GM12873 (cell line): ENCODE measurements at regions not wholly inside any gene's neighbourhood (a gene's known extent, or its start where the extent isn't known, plus 50 kb on each side); places are given as distances from the start of the nearest gene placed in this dataset.

ENCODE experiments used
- TF ChIP-seq, protein P1 (sequence below): IDR thresholded peaks from 2 replicates; pipeline ENCODE4 v1.5.1; 2012; ENCODE audit warnings: low read depth, mild to moderate bottlenecking, moderate library complexity, low read length, control low read depth; ENCODE audit not compliant: insufficient read depth; ENCODE audit errors: missing control alignments

DNA sequence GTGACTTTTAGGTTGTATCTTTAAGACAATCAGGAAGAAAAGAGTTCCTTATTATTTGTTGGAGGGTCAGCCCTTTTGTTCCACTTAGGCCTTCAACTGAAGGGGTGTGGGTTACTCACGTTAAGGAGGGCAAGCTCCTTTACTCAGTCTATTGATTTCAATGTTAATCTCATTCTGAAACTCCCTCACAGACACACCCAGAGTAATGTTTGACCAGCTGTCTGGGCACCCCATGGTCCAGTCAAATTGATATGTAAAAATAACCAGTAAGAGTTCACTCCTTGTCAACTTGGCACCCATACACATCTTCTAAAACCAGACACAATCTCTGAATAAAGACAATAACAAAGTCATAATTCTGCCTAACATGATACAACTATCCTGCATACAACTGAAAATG lies 292.9 kb downstream of the KLF5 start:
- TF ChIP-seq, protein P1, sequence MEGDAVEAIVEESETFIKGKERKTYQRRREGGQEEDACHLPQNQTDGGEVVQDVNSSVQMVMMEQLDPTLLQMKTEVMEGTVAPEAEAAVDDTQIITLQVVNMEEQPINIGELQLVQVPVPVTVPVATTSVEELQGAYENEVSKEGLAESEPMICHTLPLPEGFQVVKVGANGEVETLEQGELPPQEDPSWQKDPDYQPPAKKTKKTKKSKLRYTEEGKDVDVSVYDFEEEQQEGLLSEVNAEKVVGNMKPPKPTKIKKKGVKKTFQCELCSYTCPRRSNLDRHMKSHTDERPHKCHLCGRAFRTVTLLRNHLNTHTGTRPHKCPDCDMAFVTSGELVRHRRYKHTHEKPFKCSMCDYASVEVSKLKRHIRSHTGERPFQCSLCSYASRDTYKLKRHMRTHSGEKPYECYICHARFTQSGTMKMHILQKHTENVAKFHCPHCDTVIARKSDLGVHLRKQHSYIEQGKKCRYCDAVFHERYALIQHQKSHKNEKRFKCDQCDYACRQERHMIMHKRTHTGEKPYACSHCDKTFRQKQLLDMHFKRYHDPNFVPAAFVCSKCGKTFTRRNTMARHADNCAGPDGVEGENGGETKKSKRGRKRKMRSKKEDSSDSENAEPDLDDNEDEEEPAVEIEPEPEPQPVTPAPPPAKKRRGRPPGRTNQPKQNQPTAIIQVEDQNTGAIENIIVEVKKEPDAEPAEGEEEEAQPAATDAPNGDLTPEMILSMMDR = no peak

GRCh38 chr13:73341748-73342147 lies 282.9 kb downstream of the KLF5 start:
- TF ChIP-seq, protein P1 = no peak

GRCh38 chr13:73340069-73340468 lies 281.3 kb downstream of the KLF5 start:
- TF ChIP-seq, protein P1 = no peak

DNA sequence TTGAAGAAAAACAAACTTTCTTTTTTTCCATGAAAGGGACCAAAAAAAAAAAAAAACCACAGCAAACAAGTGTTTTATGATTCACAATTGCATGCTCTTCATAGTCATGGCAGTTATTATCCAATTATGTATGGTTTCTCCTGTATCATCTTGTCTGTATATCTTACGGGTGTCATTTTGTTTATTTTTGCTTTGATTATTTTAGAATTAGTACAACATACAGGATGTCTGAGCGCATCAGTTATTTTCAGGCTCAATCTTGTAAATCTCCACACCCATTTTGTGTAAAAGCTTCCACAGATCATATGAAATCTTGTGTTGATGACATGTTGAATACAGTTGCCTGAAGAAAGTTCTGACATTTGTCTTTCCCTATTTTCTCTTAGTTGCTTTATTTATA lies 280.3 kb downstream of the KLF5 start:
- TF ChIP-seq, protein P1 = no peak

GRCh38 chr13:73338389-73338788 lies 279.6 kb downstream of the KLF5 start:
- TF ChIP-seq, protein P1 = no peak

DNA sequence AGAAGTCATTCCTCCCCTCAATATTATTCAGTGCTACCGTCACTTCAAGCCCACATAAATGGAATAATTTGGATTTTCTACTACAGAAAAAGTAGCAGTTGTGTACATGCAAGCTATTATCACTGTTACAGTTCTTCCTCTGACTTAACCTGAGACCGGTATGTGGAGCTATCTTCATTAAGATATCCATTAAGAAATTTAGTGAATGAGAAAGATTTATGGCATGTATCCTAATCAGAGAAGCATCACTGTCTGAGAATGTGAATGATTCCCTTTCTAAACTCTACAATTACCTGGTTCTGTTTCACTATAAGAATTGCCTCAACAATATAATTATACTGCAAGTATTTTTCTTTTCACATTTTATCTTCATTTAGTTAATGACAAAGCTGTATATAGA lies 278.7 kb downstream of the KLF5 start:
- TF ChIP-seq, protein P1 = no peak

DNA sequence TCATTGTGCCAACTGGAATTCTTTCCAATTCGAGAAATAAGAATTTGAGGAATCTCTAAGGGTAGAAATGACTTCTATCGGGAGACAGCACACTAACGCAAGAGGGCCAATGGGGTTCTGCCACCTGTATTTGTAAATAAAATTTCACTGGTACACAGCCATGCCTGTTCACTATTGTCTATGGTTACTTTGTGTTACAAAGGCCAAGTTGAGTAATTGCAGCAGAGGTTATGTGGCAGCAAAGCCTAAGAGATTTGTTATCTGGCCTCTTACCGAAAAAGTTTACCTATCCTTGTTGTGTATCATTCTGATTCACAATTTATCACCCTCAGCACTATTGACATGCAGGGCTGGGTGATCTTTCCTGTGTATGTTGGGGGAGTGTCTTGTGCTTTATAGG lies 278.0 kb downstream of the KLF5 start:
- TF ChIP-seq, protein P1 = no peak
